ENCODE measurements at regions not wholly inside any gene's neighbourhood (a gene's known extent, or its start where the extent isn't known, plus 50 kb on each side); places are given as distances from the start of the nearest gene placed in this dataset.

GRCh38 chr10:7075851-7076250 lies 335.0 kb downstream of the SFMBT2 start:
- H3K4me3 Mint-ChIP-seq = no peak overlapping the region
- Histone ChIP-seq H4K20me1 (replicated peaks; ENCODE audit: insufficient read depth) (no peaks in the 10 kb centered on the region), H3K27ac (ENCODE audit: low read depth) (no peak overlapping the region), H3K79me2 (replicated peaks; ENCODE audit: insufficient read depth) (no peaks in the 10 kb centered on the region), H2AFZ (no peak overlapping the region), H3K9me2 (ENCODE audit: insufficient read depth) (peaks cover 5% of the 10 kb centered on the region; the same call in 1 of the 2 replicates), H3K27me3 (ENCODE audit: insufficient read depth) (no peaks in the 10 kb centered on the region), H3F3A (replicated peaks; ENCODE audit: low read depth) (no peaks in the 10 kb centered on the region), H3K4me3 (no peak overlapping the region), H3K36me3 (ENCODE audit: insufficient read depth) (no peaks in the 10 kb centered on the region), H3K4me2 (no peak overlapping the region), H3K4me1 (ENCODE audit: insufficient read depth) (no peaks in the 10 kb centered on the region)
- H3K9me3 Mint-ChIP-seq = no peaks in the 10 kb centered on the region
- no peaks in the 10 kb centered on the region for H3K36me3 Mint-ChIP-seq (ENCODE audit: low read depth)
- no peak for DNase-seq (ENCODE audit: low spot score)
- H3K4me1 Mint-ChIP-seq = peaks cover 4% of the 10 kb centered on the region
- TF ChIP-seq, protein P1, sequence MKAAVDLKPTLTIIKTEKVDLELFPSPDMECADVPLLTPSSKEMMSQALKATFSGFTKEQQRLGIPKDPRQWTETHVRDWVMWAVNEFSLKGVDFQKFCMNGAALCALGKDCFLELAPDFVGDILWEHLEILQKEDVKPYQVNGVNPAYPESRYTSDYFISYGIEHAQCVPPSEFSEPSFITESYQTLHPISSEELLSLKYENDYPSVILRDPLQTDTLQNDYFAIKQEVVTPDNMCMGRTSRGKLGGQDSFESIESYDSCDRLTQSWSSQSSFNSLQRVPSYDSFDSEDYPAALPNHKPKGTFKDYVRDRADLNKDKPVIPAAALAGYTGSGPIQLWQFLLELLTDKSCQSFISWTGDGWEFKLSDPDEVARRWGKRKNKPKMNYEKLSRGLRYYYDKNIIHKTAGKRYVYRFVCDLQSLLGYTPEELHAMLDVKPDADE (IDR thresholded peaks at IDR 0.05) = no peak
- TF ChIP-seq EZH2phosphoT487 (IDR thresholded peaks at IDR 0.05; ENCODE audit: unreplicated experiment) = no peak
- TF ChIP-seq CTCF (conservative IDR thresholded peaks at IDR 0.05; ENCODE audit: low read depth in 2 of 2) = no peak
- TF ChIP-seq STAT1 (IDR thresholded peaks at IDR 0.05; ENCODE audit: unreplicated experiment) = no peak
- no peak for TF ChIP-seq POLR2AphosphoS5 (IDR thresholded peaks at IDR 0.05; ENCODE audit: low read depth)
- no peak for TF ChIP-seq ZNF462 (CRISPR knock-in tag; IDR thresholded peaks at IDR 0.05)
- TF ChIP-seq JUNB (IDR thresholded peaks at IDR 0.05; ENCODE audit: unreplicated experiment) = no peak
- H3K27ac Mint-ChIP-seq = no peak overlapping the region
- no peak for ATAC-seq
- no peaks in the 10 kb centered on the region for H3K27me3 Mint-ChIP-seq (ENCODE audit: insufficient read depth, low read depth, poor library complexity)
